Natural killer cell treated with Interleukin-12 subunit alpha and Interleukin-12 subunit beta and Interleukin-15 and Interleukin-18, amount 100 ng/mL, for 72 hours (primary cell): ENCODE measurements at regions not wholly inside any gene's neighbourhood (a gene's known extent, or its start where the extent isn't known, plus 50 kb on each side); places are given as distances from the start of the nearest gene placed in this dataset.
"Not testable (repeated sequence)": the region's sequence is repeated elsewhere in the genome, so short reads cannot be mapped to it uniquely, and the experiment has no call there.

Experiments
- ATAC-seq, 2 donors: fragments of 150-1000 bp; cut with Tn5 transposase in 1 of 2; sonication (Bioruptor Pico), chemical (Tn5 transposase) in 1 of 2; 2 replicates each; pipeline ENCODE4 v1.10.0; 2021
- DNase-seq: peaks from one replicate; pipeline ENCODE4 v3.0.0; 2022; ENCODE audit warnings: low spot score
- H3K27ac Mint-ChIP-seq, 2 donors: 1 replicate in 1 of 2; 2 replicates in 1 of 2; pipeline ENCODE4 v1.8.0; 2022; ENCODE audit warnings: mixed read lengths in 2 of 2, mild to moderate bottlenecking in 1 of 2, moderate library complexity in 1 of 2
- H3K27me3 Mint-ChIP-seq, 2 donors: 1 replicate in 1 of 2; 2 replicates in 1 of 2; pipeline ENCODE4 v1.8.0; 2022; ENCODE audit warnings: mixed read lengths in 2 of 2
- H3K36me3 Mint-ChIP-seq: one replicate; pipeline ENCODE4 v1.8.0; 2022; ENCODE audit warnings: mixed read lengths
- H3K4me1 Mint-ChIP-seq, 2 donors: 1 replicate in 1 of 2; 2 replicates in 1 of 2; pipeline ENCODE4 v1.8.0; 2022; ENCODE audit warnings: low read depth in 2 of 2, mixed read lengths in 2 of 2, mild to moderate bottlenecking in 1 of 2
- H3K4me3 Mint-ChIP-seq: one replicate; pipeline ENCODE4 v1.8.0; 2022; ENCODE audit warnings: mixed read lengths
- H3K9me3 Mint-ChIP-seq: 2 replicates; pipeline ENCODE4 v1.8.0; 2022; ENCODE audit warnings: mixed read lengths

GRCh38 chr11:38759394-38759793, 2161.4 kb upstream of the RAG2 start:
- Mint-ChIP-seq H3K27me3 (no peaks in the 10 kb centered on the region), H3K9me3 (peaks cover 3% of the 10 kb centered on the region), H3K4me3 (no peak overlapping the region), H3K27ac (no peak overlapping the region), H3K4me1 (no peaks in the 10 kb centered on the region), H3K36me3 (peaks cover 4% of the 10 kb centered on the region)
- DNase-seq (no peak), ATAC-seq (no peak)

GRCh38 chr11:38756537-38756936, 2158.5 kb upstream of the RAG2 start:
- DNase-seq, result no peak
- H3K9me3 Mint-ChIP-seq, result peaks cover 2% of the 10 kb centered on the region
- ATAC-seq, result no peak
- no peaks in the 10 kb centered on the region for H3K27me3 Mint-ChIP-seq
- no peak overlapping the region for H3K27ac Mint-ChIP-seq
- no peaks in the 10 kb centered on the region for H3K4me1 Mint-ChIP-seq
- H3K4me3 Mint-ChIP-seq, result no peak overlapping the region
- no peaks in the 10 kb centered on the region for H3K36me3 Mint-ChIP-seq

GRCh38 chr11:38751421-38751820, 2153.4 kb upstream of the RAG2 start:
- DNase-seq (no peak), ATAC-seq (no peak)
- no peaks in the 10 kb centered on the region for H3K36me3 Mint-ChIP-seq
- H3K27ac Mint-ChIP-seq, result no peak overlapping the region
- peaks cover 8% of the 10 kb centered on the region for H3K9me3 Mint-ChIP-seq
- no peak overlapping the region for H3K4me3 Mint-ChIP-seq
- no peaks in the 10 kb centered on the region for H3K4me1 Mint-ChIP-seq
- no peaks in the 10 kb centered on the region for H3K27me3 Mint-ChIP-seq

GRCh38 chr11:38746516-38746915, 2148.5 kb upstream of the RAG2 start:
- H3K4me1 Mint-ChIP-seq, H3K9me3 Mint-ChIP-seq, DNase-seq, H3K27me3 Mint-ChIP-seq, H3K36me3 Mint-ChIP-seq, ATAC-seq, H3K27ac Mint-ChIP-seq, H3K4me3 Mint-ChIP-seq: not testable (repeated sequence)

DNA sequence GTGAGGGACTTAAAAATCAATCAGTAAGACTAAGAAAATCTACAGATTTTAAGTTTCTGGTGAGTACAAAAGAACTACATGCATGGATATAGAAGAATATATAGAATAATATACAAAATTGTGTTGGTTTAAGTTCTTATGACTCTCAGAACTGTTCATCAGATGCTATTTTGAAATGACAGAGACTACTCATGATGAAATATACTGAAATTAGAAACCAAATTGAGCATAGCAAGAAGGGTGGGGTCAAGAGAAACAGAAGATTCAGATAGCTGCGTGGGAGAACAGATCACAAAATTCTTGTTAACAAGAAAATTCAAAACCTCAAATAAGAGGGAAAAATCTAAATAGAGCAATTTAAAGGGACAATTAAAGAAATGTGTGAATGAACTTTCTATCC, 2125.3 kb upstream of the RAG2 start:
- no peaks in the 10 kb centered on the region for H3K36me3 Mint-ChIP-seq
- H3K4me1 Mint-ChIP-seq, result no peaks in the 10 kb centered on the region
- H3K4me3 Mint-ChIP-seq, result no peak overlapping the region
- H3K27me3 Mint-ChIP-seq, result no peaks in the 10 kb centered on the region
- DNase-seq (no peak), ATAC-seq (no peak)
- peaks cover 6% of the 10 kb centered on the region for H3K9me3 Mint-ChIP-seq
- no peak overlapping the region for H3K27ac Mint-ChIP-seq

DNA sequence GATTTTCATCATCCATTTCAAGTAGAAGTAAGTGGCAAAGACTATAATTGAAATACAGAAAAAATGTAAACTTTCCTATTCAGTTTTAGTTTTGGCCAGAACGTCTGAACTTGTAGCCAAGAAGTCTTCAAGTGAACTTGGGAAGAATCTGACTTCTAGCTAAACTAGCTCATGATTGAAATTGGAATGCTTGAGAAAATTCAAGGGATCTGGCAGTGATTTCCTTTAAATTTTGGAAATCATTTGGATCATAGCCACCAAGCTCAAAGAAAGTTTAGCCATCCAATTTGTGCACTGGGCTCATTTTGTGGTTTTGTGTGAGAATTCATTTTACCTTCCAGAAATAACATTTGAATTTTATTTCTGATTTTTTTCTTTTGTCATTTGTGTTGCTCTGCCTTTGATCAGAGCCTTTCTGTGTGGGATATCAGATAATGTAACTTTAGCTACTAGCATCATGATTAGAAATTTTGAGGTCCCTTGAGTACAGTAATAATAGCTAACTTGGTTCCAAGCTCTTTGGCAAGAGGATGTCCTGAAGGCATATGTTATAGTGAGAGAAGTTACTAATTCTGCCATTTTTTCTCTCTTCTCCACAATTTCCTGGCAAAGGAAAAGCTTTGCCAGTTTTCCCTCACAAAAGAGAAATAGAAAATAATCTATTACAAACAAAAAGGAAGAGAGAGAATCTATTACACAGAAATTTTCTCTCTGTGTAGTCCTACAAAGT, 2123.7 kb upstream of the RAG2 start:
- Mint-ChIP-seq H3K9me3 (peaks cover 5% of the 10 kb centered on the region), H3K27ac (no peak overlapping the region), H3K4me1 (no peaks in the 10 kb centered on the region), H3K27me3 (no peaks in the 10 kb centered on the region), H3K36me3 (no peaks in the 10 kb centered on the region), H3K4me3 (no peak overlapping the region)
- DNase-seq (no peak), ATAC-seq (no peak)

DNA sequence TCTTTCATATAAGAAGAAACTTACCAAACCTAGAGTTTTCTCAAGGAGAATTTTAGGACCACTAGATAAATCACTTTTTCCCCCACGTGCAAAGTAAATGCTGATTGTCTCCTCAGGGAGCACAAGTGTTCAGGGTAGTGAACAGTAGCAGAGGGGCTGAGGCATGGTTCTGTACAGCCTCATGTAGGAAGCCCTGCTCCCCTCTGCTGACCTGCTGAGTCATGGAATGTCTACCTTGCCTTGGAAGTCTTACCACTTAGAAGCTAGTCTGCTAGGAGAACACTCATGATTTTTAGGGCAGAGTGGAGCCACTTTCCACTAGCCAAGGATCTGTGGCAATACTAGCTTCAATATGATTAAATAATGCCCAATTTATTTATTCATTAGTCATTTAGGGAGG, 2120.6 kb upstream of the RAG2 start:
- no peak for DNase-seq
- Mint-ChIP-seq H3K4me1 (no peaks in the 10 kb centered on the region), H3K27ac (no peak overlapping the region), H3K36me3 (no peaks in the 10 kb centered on the region), H3K9me3 (peaks cover 7% of the 10 kb centered on the region), H3K27me3 (no peaks in the 10 kb centered on the region), H3K4me3 (no peak overlapping the region)
- no peak for ATAC-seq

DNA sequence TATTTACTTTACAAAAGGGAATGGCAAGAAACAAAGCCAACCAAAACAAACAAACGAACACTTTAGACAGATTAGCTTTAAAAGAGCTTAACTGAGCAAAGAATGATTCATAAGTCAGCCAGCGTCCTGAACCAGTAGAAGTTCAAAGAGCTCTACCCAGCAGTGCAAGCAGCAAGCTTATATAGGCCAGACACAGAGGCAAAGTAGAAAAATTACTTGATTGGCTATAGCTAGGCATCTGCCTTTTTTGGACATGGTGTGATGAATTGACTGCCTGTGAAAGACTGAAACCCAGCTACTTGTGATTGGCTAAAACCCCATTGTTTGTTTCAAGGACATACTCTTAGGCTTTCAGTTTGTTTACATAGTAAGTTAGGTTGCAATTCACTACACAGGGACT, 2120.0 kb upstream of the RAG2 start:
- H3K27me3 Mint-ChIP-seq, result no peaks in the 10 kb centered on the region
- no peak overlapping the region for H3K27ac Mint-ChIP-seq
- no peaks in the 10 kb centered on the region for H3K36me3 Mint-ChIP-seq
- no peak overlapping the region for H3K4me3 Mint-ChIP-seq
- DNase-seq (no peak), ATAC-seq (no peak)
- no peaks in the 10 kb centered on the region for H3K4me1 Mint-ChIP-seq
- peaks cover 7% of the 10 kb centered on the region for H3K9me3 Mint-ChIP-seq

- H3K4me3 Mint-ChIP-seq, result no peak overlapping the region
- H3K9me3 Mint-ChIP-seq, result peaks cover 7% of the 10 kb centered on the region
- ATAC-seq (no peak), DNase-seq (no peak)
- H3K4me1 Mint-ChIP-seq, result no peaks in the 10 kb centered on the region
- H3K36me3 Mint-ChIP-seq, result no peaks in the 10 kb centered on the region
- H3K27ac Mint-ChIP-seq, result no peak overlapping the region
- H3K27me3 Mint-ChIP-seq, result no peaks in the 10 kb centered on the region
Measured at GRCh38 chr11:38711110-38711509, 2113.1 kb upstream of the RAG2 start.

DNA sequence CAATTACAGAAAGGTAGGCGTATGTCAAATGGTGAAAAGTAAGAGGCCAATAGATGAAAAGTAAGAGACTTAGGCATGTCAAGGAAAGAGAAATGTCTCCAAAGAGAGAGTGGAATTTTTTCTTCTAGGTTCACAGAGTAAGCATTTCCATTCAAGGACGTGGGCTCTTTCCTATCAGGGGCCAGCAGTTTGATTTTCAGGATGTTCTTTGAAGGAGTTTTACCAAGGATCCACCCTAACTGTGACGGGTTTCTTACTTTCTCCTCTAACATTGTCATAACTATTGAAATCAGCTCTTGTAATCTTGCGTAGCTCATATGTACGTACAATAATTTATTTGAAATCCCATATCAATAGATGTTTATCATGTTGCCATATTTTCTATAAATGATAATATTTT, 2112.2 kb upstream of the RAG2 start:
- H3K27ac Mint-ChIP-seq, result no peak overlapping the region
- H3K4me1 Mint-ChIP-seq, result no peaks in the 10 kb centered on the region
- ATAC-seq, result no peak
- DNase-seq, result no peak
- no peak overlapping the region for H3K4me3 Mint-ChIP-seq
- no peaks in the 10 kb centered on the region for H3K36me3 Mint-ChIP-seq
- H3K9me3 Mint-ChIP-seq, result peaks cover 7% of the 10 kb centered on the region
- no peaks in the 10 kb centered on the region for H3K27me3 Mint-ChIP-seq

DNA sequence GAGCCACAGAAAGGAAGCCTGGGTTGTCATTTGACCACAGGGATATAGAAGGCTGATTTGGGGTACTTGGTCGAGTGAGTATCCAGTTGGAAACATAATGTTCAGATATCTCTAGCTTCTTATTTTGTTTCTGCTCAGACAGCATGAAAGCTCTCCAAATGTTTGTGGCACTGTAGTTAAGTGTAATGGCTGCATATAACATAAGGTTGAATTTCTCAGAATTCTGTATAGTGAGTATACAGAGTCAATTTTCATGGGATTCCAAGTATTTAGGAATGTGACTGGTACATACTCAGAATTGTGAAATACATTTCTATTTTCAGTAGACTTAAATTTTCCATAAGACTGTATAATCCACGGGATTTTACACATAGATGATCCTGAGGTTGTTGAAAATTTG, 2102.1 kb upstream of the RAG2 start:
- H3K27me3 Mint-ChIP-seq, result no peaks in the 10 kb centered on the region
- ATAC-seq, result no peak
- H3K4me1 Mint-ChIP-seq, result no peaks in the 10 kb centered on the region
- peaks cover 4% of the 10 kb centered on the region for H3K9me3 Mint-ChIP-seq
- no peak overlapping the region for H3K27ac Mint-ChIP-seq
- DNase-seq, result no peak
- no peaks in the 10 kb centered on the region for H3K36me3 Mint-ChIP-seq
- no peak overlapping the region for H3K4me3 Mint-ChIP-seq

- Mint-ChIP-seq H3K27ac (no peak overlapping the region), H3K4me1 (no peaks in the 10 kb centered on the region), H3K4me3 (no peak overlapping the region), H3K9me3 (peaks cover 8% of the 10 kb centered on the region), H3K36me3 (no peaks in the 10 kb centered on the region), H3K27me3 (no peaks in the 10 kb centered on the region)
- DNase-seq (no peak), ATAC-seq (no peak)
Measured at GRCh38 chr11:38693306-38693705, 2095.3 kb upstream of the RAG2 start.

DNA sequence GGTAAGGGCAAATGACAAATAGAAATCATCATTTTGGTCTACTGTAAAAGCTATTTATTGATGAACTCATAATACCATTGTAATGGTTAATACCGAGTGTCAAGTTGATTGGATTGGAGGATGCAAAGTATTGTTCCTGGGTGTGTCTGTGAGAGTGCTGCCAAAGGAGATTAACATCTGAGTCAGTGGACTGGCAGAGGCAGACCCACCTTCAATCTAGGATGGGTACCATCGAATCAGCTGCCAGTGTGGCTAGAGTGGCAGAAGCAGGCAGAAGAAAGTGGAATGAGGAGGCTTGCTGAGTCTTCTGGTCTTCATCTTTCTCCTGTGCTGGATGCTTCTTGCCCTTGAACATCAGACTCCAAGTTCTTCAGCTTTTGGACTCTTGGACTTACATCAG, 2092.2 kb upstream of the RAG2 start:
- not testable (repeated sequence) for H3K4me3 Mint-ChIP-seq, H3K27me3 Mint-ChIP-seq, H3K4me1 Mint-ChIP-seq, H3K36me3 Mint-ChIP-seq, DNase-seq, H3K9me3 Mint-ChIP-seq, ATAC-seq, H3K27ac Mint-ChIP-seq

DNA sequence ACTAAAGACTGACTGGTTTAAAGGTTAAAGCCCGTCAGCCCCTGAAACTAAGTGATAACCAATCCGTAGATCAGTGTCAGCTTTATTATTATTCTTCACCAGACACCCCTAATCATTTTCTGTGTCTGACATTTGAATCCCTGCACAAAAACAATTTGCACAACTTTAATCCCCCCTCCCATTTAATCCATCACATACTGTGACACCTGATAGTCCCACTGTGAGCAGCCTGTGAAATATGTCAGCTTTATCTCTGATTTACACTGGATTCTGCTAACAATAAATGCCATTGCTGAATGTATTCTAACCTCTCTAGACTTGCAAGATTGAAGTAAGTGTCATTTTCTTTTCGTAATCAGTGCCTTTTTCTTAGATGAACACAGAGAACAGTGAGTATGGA, 2089.0 kb upstream of the RAG2 start:
- no peak overlapping the region for H3K27ac Mint-ChIP-seq
- no peak overlapping the region for H3K4me3 Mint-ChIP-seq
- H3K36me3 Mint-ChIP-seq, result no peaks in the 10 kb centered on the region

GRCh38 chr11:38683484-38683883, 2085.4 kb upstream of the RAG2 start:
- Mint-ChIP-seq H3K9me3 (peaks cover 8% of the 10 kb centered on the region), H3K4me3 (no peak overlapping the region), H3K36me3 (no peaks in the 10 kb centered on the region), H3K27ac (no peak overlapping the region), H3K27me3 (no peaks in the 10 kb centered on the region), H3K4me1 (no peaks in the 10 kb centered on the region)
- ATAC-seq, result no peak
- DNase-seq, result no peak

More for the DNA sequence above, 2089.0 kb upstream of the RAG2 start:
- DNase-seq, result no peak
- no peaks in the 10 kb centered on the region for H3K9me3 Mint-ChIP-seq
- H3K4me1 Mint-ChIP-seq, result no peaks in the 10 kb centered on the region
- no peak for ATAC-seq
- no peaks in the 10 kb centered on the region for H3K27me3 Mint-ChIP-seq
